OCI-LY7 (cell line): ENCODE measurements at regions not wholly inside any gene's neighbourhood (a gene's known extent, or its start where the extent isn't known, plus 50 kb on each side); places are given as distances from the start of the nearest gene placed in this dataset.

ENCODE experiments used
- BruUV-seq: library from RNA; stranded (reverse); fragments of 400-500 nt; replicated peaks from 2 replicates; lab custom pipeline; 2021; lab: Mats Ljungman, UMichigan
- CTCF ChIA-PET: fragments of 300-600 bp; sonication (Branson Sonifier 250); formaldehyde crosslinking; loops from one replicate; lab custom pipeline; 2022; ENCODE audit warnings: antibody characterized with exemption; ENCODE audit not compliant: unreplicated experiment; lab: Charles Lee
- POLR2A ChIA-PET: fragments of 300-600 bp; sonication (Branson Sonifier 250); formaldehyde crosslinking; loops from one replicate; lab custom pipeline; 2022; ENCODE audit warnings: antibody characterized with exemption; lab: Charles Lee
- DNase-seq: peaks from one replicate; pipeline ENCODE4 v3.0.0-alpha.2; 2015; ENCODE audit warnings: low spot score
- H2AFZ ChIP-seq: fragments of 200-600 bp; sonication (generic), shearing (Covaris generic); 2 replicates; pipeline ENCODE4 v1.6.1; 2014; ENCODE audit warnings: mild to moderate bottlenecking, antibody characterized with exemption, low read length, moderate library complexity
- H3K27ac ChIP-seq: fragments of 200-600 bp; sonication (generic); 2 replicates; pipeline ENCODE4 v1.5.1; 2014; ENCODE audit warnings: mixed run types, low read depth, mild to moderate bottlenecking, moderate library complexity, low read length, inconsistent platforms; ENCODE audit not compliant: poor library complexity, severe bottlenecking
- H3K36me3 ChIP-seq: fragments of 200-600 bp; sonication (generic); 2 replicates; pipeline ENCODE4 v1.6.1; 2014; ENCODE audit warnings: mild to moderate bottlenecking, antibody characterized with exemption, low read length, moderate library complexity, mixed read lengths; ENCODE audit not compliant: insufficient read depth
- H3K4me1 ChIP-seq: fragments of 200-600 bp; sonication (generic); 2 replicates; pipeline ENCODE4 v1.5.1; 2014; ENCODE audit warnings: mild to moderate bottlenecking, low read length; ENCODE audit not compliant: insufficient read depth, poor library complexity, severe bottlenecking
- H3K4me2 ChIP-seq: fragments of 200-600 bp; sonication (generic); 2 replicates; pipeline ENCODE4 v1.6.1; 2014; ENCODE audit warnings: mild to moderate bottlenecking, low read length
- H3K4me3 ChIP-seq: fragments of 200-600 bp; sonication (generic); 2 replicates; pipeline ENCODE4 v1.5.1; 2014; ENCODE audit warnings: mild to moderate bottlenecking, low read depth, low read length; ENCODE audit not compliant: poor library complexity, severe bottlenecking
- H3K79me2 ChIP-seq: fragments of 200-600 bp; sonication (generic); 2 replicates; pipeline ENCODE4 v1.6.1; 2016; ENCODE audit warnings: low read depth, mild to moderate bottlenecking, low read length, moderate library complexity, mixed read lengths; ENCODE audit not compliant: insufficient read depth
- H3K9me2 ChIP-seq: fragments of 200-600 bp; sonication (generic); 2 replicates; pipeline ENCODE4 v1.6.1; 2016; ENCODE audit warnings: mild to moderate bottlenecking, low read length, mixed read lengths; ENCODE audit not compliant: insufficient read depth
- H3K9me3 ChIP-seq: fragments of 200-600 bp; sonication (generic); 2 replicates; pipeline ENCODE4 v1.6.1; 2014; ENCODE audit warnings: mild to moderate bottlenecking, mixed run types, low read length, mixed read lengths
- H4K20me1 ChIP-seq: fragments of 200-600 bp; sonication (generic); 2 replicates; pipeline ENCODE4 v1.6.1; 2014; ENCODE audit warnings: mild to moderate bottlenecking, antibody characterized with exemption, low read length, moderate library complexity, mixed read lengths; ENCODE audit not compliant: insufficient read depth
- CTCF ChIP-seq: fragments of 200-600 bp; sonication (generic); conservative IDR thresholded peaks from 2 replicates; pipeline ENCODE4 v1.5.1; 2014; ENCODE audit warnings: mild to moderate bottlenecking, antibody characterized with exemption, low read length, moderate library complexity, mixed read lengths
- EZH2phosphoT487 ChIP-seq: fragments of 200-600 bp; sonication (generic); IDR thresholded peaks from 2 replicates; pipeline ENCODE4 v1.6.1; 2018; ENCODE audit warnings: low read depth, borderline replicate concordance, mild to moderate bottlenecking, mixed run types, antibody characterized with exemption, low read length, moderate library complexity, mixed read lengths
- intact Hi-C: fragments of 100-400 bp; cut with micrococcal nuclease; formaldehyde crosslinking; loops from one replicate; pipeline ENCODE4 v1.10.0; 2022; ENCODE audit not compliant: unreplicated experiment

DNA sequence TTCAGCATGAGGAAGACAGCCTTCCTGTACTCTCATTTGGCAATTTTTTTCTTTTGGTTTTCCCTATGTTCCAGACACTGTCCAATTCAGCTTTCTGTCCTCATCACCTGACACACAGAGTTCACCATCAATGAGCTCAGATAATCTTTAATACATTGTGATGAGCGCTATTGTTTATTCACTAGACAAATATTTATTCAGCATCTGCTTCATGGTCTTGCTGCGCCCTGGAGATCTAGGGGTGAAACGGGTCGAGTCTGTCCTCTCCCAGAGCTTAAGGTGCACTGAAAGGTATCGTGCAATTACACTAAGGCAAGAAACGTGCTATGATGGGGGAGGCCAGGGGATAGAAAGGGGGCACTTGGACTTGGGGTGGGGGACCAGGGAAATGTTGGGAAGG is 281.6 kb downstream of the ZSWIM6 start:
- no peak for TF ChIP-seq CTCF
- no peak for TF ChIP-seq EZH2phosphoT487
- POLR2A ChIA-PET, result interaction anchor here (0.9 kb wide), 1 partner anchor 10 kb away, joined by 5 read pairs; no protein-coding TSS in a partner anchor
- H3K4me3 ChIP-seq, result no peak overlapping the region
- BruUV-seq, result no TSS peak
- H3K4me1 ChIP-seq, result no peaks in the 10 kb centered on the region
- H3K9me2 ChIP-seq, result no peaks in the 10 kb centered on the region
- no peaks in the 10 kb centered on the region for H4K20me1 ChIP-seq
- intact Hi-C loops, result no loop called here
- no peak for DNase-seq
- H3K9me3 ChIP-seq, result no peaks in the 10 kb centered on the region
- H3K4me2 ChIP-seq, result no peak overlapping the region
- H3K79me2 ChIP-seq, result no peaks in the 10 kb centered on the region
- CTCF ChIA-PET, result no interaction called here
- no peaks in the 10 kb centered on the region for H3K36me3 ChIP-seq
- no peak overlapping the region for H3K27ac ChIP-seq
- no peak overlapping the region for H2AFZ ChIP-seq

- CTCF ChIA-PET, result no interaction called here
- BruUV-seq, result no TSS peak
- no peak overlapping the region for H2AFZ ChIP-seq
- no peak for DNase-seq
- no peak overlapping the region for H3K4me2 ChIP-seq
- POLR2A ChIA-PET, result interaction anchor here (0.6 kb wide), 1 partner anchor 192 kb away, joined by 3 read pairs; no protein-coding TSS in a partner anchor
- H3K79me2 ChIP-seq, result no peaks in the 10 kb centered on the region
- H3K36me3 ChIP-seq, result no peaks in the 10 kb centered on the region
- no peaks in the 10 kb centered on the region for H3K9me3 ChIP-seq
- no peak overlapping the region for H3K4me3 ChIP-seq
- H4K20me1 ChIP-seq, result no peaks in the 10 kb centered on the region
- TF ChIP-seq EZH2phosphoT487 (no peak), CTCF (no peak)
- no peaks in the 10 kb centered on the region for H3K4me1 ChIP-seq
- intact Hi-C loops, result no loop called here
- no peak overlapping the region for H3K27ac ChIP-seq
- no peaks in the 10 kb centered on the region for H3K9me2 ChIP-seq
Measured at GRCh38 chr5:61614606-61615005, 282.5 kb downstream of the ZSWIM6 start.

- no peaks in the 10 kb centered on the region for H4K20me1 ChIP-seq
- H3K4me1 ChIP-seq, result no peaks in the 10 kb centered on the region
- H2AFZ ChIP-seq, result no peak overlapping the region
- H3K79me2 ChIP-seq, result no peaks in the 10 kb centered on the region
- no peaks in the 10 kb centered on the region for H3K9me2 ChIP-seq
- POLR2A ChIA-PET, result interaction anchor here (0.5 kb wide), 1 partner anchor 58 kb away, joined by 3 read pairs; no protein-coding TSS in a partner anchor
- no peaks in the 10 kb centered on the region for H3K9me3 ChIP-seq
- no peaks in the 10 kb centered on the region for H3K36me3 ChIP-seq
- TF ChIP-seq EZH2phosphoT487, result no peak
- TF ChIP-seq CTCF, result no peak
- H3K27ac ChIP-seq, result no peak overlapping the region
- intact Hi-C loops, result no loop called here
- no peak for DNase-seq
- BruUV-seq, result no TSS peak
- H3K4me3 ChIP-seq, result no peak overlapping the region
- CTCF ChIA-PET, result no interaction called here
- H3K4me2 ChIP-seq, result no peak overlapping the region
Measured at GRCh38 chr5:61617039-61617438, 285.0 kb downstream of the ZSWIM6 start.
